Tibial nerve (tissue), 4 donors: ENCODE measurements at regions not wholly inside any gene's neighbourhood (a gene's known extent, or its start where the extent isn't known, plus 50 kb on each side); places are given as distances from the start of the nearest gene placed in this dataset.

Experiments used
- CTCF ChIP-seq, 5 experiments: fragments of 200-600 bp in 3 of 5; fragments of 450-650 bp in 2 of 5; sonication (generic) in 3 of 5; IDR thresholded peaks; one replicate each; pipeline ENCODE4 v1.5.1; 2016 to 2019; ENCODE audit warnings: antibody characterized with exemption in 5 of 5, mild to moderate bottlenecking in 3 of 5, moderate library complexity in 2 of 5
- EP300 ChIP-seq, 2 donors: sonication (generic); formaldehyde crosslinking; IDR thresholded peaks; one replicate each; pipeline ENCODE4 v1.6.1; 2017; ENCODE audit warnings: antibody characterized with exemption in 2 of 2, mild to moderate bottlenecking in 1 of 2
- POLR2A ChIP-seq, 2 donors: fragments of 450-650 bp; IDR thresholded peaks; one replicate each; pipeline ENCODE4 v1.6.1; 2017; ENCODE audit warnings: antibody characterized with exemption in 2 of 2, mild to moderate bottlenecking in 2 of 2, moderate library complexity in 2 of 2

- TF ChIP-seq POLR2A (IDR thresholded peaks at IDR 0.05) = no peak
- TF ChIP-seq EP300 (IDR thresholded peaks at IDR 0.05) = no peak
- no peak for TF ChIP-seq CTCF (IDR thresholded peaks at IDR 0.05)
Measured at GRCh38 chr11:95547976-95548375, 241.6 kb downstream of the FAM76B start.
